Naive thymus-derived CD4-positive, alpha-beta T cell (primary cell): ENCODE measurements at regions not wholly inside any gene's neighbourhood (a gene's known extent, or its start where the extent isn't known, plus 50 kb on each side); places are given as distances from the start of the nearest gene placed in this dataset.

Experiments used
- ATAC-seq: fragments of 150-1000 bp; cut with Tn5 transposase; 2 replicates; pipeline ENCODE4 v1.10.0; 2021; ENCODE audit warnings: mild to moderate bottlenecking, moderate library complexity
- CTCF ChIA-PET: fragments of 350-600 bp; sonication (Branson Sonifier 250); formaldehyde crosslinking; loops from one replicate; lab custom pipeline; 2021; ENCODE audit warnings: antibody characterized with exemption; lab: Charles Lee
- POLR2A ChIA-PET: fragments of 350-600 bp; sonication (Branson Sonifier 250); formaldehyde crosslinking; loops from one replicate; lab custom pipeline; 2021; ENCODE audit warnings: antibody characterized with exemption, inconsistent platforms; lab: Charles Lee
- DNase-seq, 9 donors: peaks; one replicate each; pipeline versions ENCODE4 v3.0.0 to v3.0.0-alpha.2; 2020 to 2022; ENCODE audit warnings: mixed read lengths in 1 of 9
- H3K27ac ChIP-seq: one replicate; pipeline ENCODE4 v1.7.0; 2013; ENCODE audit warnings: mild to moderate bottlenecking, low read depth, low read length, moderate library complexity
- H3K27me3 ChIP-seq, 2 donors: one replicate each; pipeline ENCODE4 v1.7.0; 2013; ENCODE audit warnings: low read length in 2 of 2, mild to moderate bottlenecking in 2 of 2, moderate library complexity in 2 of 2; ENCODE audit not compliant: control insufficient read depth in 2 of 2, insufficient read depth in 2 of 2
- H3K36me3 ChIP-seq, 3 experiments: 1 replicate in 2 of 3; 2 replicates in 1 of 3; pipeline ENCODE4 v1.7.0; 2013; ENCODE audit warnings: low read length in 3 of 3, mild to moderate bottlenecking in 3 of 3, moderate library complexity in 1 of 3; ENCODE audit not compliant: insufficient read depth in 3 of 3, control insufficient read depth in 2 of 3
- H3K4me1 ChIP-seq, 2 donors: one replicate each; pipeline ENCODE4 v1.7.0; 2013; ENCODE audit warnings: low read length in 2 of 2, mild to moderate bottlenecking in 2 of 2, moderate library complexity in 1 of 2; ENCODE audit not compliant: control insufficient read depth in 2 of 2, insufficient read depth in 2 of 2
- H3K4me3 ChIP-seq: 2 replicates; pipeline ENCODE4 v1.7.0; 2013; ENCODE audit warnings: mild to moderate bottlenecking, low read length
- H3K9me3 ChIP-seq, 3 experiments: 1 replicate in 2 of 3; 2 replicates in 1 of 3; pipeline ENCODE4 v1.7.0; 2013; ENCODE audit warnings: low read length in 3 of 3; ENCODE audit not compliant: control insufficient read depth in 2 of 3
- H3K27ac Mint-ChIP-seq, 9 donors: one replicate each; pipeline ENCODE4 v1.8.0; 2020 to 2022; ENCODE audit warnings: mixed read lengths in 9 of 9, mild to moderate bottlenecking in 8 of 9, moderate library complexity in 5 of 9, inconsistent platforms in 2 of 9
- H3K27me3 Mint-ChIP-seq, 5 donors: one replicate each; pipeline ENCODE4 v1.8.0; 2021 to 2022; ENCODE audit warnings: mixed read lengths in 5 of 5, mild to moderate bottlenecking in 1 of 5
- H3K36me3 Mint-ChIP-seq, 5 donors: one replicate each; pipeline ENCODE4 v1.8.0; 2020 to 2022; ENCODE audit warnings: mixed read lengths in 5 of 5, mild to moderate bottlenecking in 3 of 5, inconsistent platforms in 1 of 5
- H3K4me1 Mint-ChIP-seq, 7 donors: one replicate each; pipeline ENCODE4 v1.8.0; 2020 to 2022; ENCODE audit warnings: mixed read lengths in 7 of 7, mild to moderate bottlenecking in 3 of 7, inconsistent platforms in 1 of 7
- H3K4me3 Mint-ChIP-seq, 10 donors: one replicate each; pipeline ENCODE4 v1.8.0; 2020 to 2022; ENCODE audit warnings: mild to moderate bottlenecking in 10 of 10, mixed read lengths in 10 of 10, moderate library complexity in 6 of 10, inconsistent platforms in 2 of 10
- H3K9me3 Mint-ChIP-seq, 11 donors: one replicate each; pipeline ENCODE4 v1.8.0; 2020 to 2022; ENCODE audit warnings: mixed read lengths in 11 of 11, mild to moderate bottlenecking in 4 of 11, inconsistent platforms in 1 of 11, moderate library complexity in 1 of 11
- intact Hi-C, 2 donors: fragments of 100-400 bp; cut with micrococcal nuclease; formaldehyde crosslinking; loops; one replicate each; pipeline ENCODE4 v1.15.1; 2023

DNA sequence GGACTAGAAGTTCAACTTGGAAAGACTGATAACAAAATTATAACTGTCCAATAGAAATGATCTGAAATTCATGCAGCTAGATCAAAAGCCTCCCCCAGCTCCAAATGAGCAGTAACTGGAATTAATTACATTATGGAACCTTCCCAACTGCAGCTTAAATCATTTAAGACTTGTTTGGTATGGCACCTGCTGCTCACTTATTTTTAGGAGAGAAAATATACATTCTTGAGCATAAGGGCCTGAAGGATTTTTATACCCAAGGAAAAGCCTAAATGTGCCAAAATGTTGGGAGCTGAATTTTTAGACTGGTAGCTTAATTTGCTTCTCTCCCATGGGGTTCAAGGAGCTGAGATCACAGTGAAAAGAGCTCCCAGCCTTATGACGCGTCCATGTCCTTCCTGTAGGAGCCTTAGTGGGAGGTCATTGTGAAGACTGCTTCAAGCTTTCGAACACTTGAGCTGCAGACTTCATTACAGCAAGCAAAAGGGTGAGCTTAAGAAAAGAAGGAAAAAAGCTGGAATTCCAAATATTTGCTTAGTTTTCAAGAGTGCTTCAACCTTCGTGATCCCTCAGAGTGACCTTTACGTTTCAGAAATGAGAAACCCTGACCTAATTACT is 276.0 kb downstream of the DMAC1 start:
- CTCF ChIA-PET = no interaction called here

GRCh38 chr9:7520396-7520795 is 279.2 kb downstream of the DMAC1 start:
- Histone ChIP-seq H3K4me3 (no peak overlapping the region), H3K36me3 (no peaks in the 10 kb centered on the region), H3K27me3 (no peaks in the 10 kb centered on the region), H3K9me3 (no peaks in the 10 kb centered on the region), H3K27ac (no peak overlapping the region), H3K4me1 (no peaks in the 10 kb centered on the region)
- intact Hi-C loops = no loop called here
- POLR2A ChIA-PET = no interaction called here
- Mint-ChIP-seq H3K36me3 (no peaks in the 10 kb centered on the region), H3K27me3 (peaks cover 8 to 38% (median 13%) of the 10 kb centered on the region in 5 donors), H3K27ac (no peak overlapping the region), H3K9me3 (no peaks in the 10 kb centered on the region), H3K4me1 (no peaks in the 10 kb centered on the region), H3K4me3 (no peak overlapping the region)
- DNase-seq (no peak), ATAC-seq (no peak)
- CTCF ChIA-PET = no interaction called here

More for the DNA sequence above, 276.0 kb downstream of the DMAC1 start:
- H3K4me1 Mint-ChIP-seq = no peaks in the 10 kb centered on the region
- H3K9me3 ChIP-seq = no peaks in the 10 kb centered on the region
- H3K36me3 Mint-ChIP-seq = no peaks in the 10 kb centered on the region
- no peak overlapping the region for H3K4me3 Mint-ChIP-seq
- intact Hi-C loops = no loop called here
- no peak for DNase-seq
- H3K9me3 Mint-ChIP-seq = no peaks in the 10 kb centered on the region
- ATAC-seq = no peak
- no peaks in the 10 kb centered on the region for H3K27me3 ChIP-seq
- H3K4me1 ChIP-seq = no peaks in the 10 kb centered on the region
- no peak overlapping the region for H3K27ac Mint-ChIP-seq
- H3K27me3 Mint-ChIP-seq = peaks cover 3 to 46% (median 14%) of the 10 kb centered on the region in 5 donors
- H3K4me3 ChIP-seq = no peak overlapping the region
- POLR2A ChIA-PET = no interaction called here
- no peaks in the 10 kb centered on the region for H3K36me3 ChIP-seq
- H3K27ac ChIP-seq = no peak overlapping the region

DNA sequence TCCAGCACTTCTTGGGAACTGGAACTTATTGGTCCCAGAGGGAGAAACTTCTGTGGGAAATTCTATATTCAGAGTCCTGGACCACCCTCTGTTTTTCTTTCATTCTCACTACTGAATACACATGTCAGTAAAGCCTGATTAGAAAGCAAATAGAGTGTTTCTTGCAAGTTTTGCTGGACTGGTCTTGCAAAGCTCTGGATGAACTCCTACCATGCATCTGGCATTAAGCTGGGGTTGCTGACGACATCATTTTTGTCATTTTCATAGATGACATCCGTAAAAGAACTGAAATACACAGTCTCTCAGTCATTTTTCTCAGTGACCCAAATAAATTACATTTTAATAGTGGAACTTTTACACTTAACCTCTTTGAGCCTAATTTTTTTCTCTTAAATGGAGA is 283.2 kb downstream of the DMAC1 start:
- Histone ChIP-seq H3K36me3 (no peaks in the 10 kb centered on the region), H3K4me1 (no peaks in the 10 kb centered on the region), H3K27ac (no peak overlapping the region), H3K9me3 (no peaks in the 10 kb centered on the region), H3K27me3 (no peaks in the 10 kb centered on the region), H3K4me3 (no peak overlapping the region)
- Mint-ChIP-seq H3K4me1 (no peaks in the 10 kb centered on the region), H3K27ac (no peak overlapping the region), H3K9me3 (no peaks in the 10 kb centered on the region), H3K4me3 (no peak overlapping the region), H3K27me3 (peaks cover 0 to 23% (median 14%) of the 10 kb centered on the region in 5 donors), H3K36me3 (no peaks in the 10 kb centered on the region)
- POLR2A ChIA-PET = no interaction called here
- ATAC-seq (no peak), DNase-seq (no peak)
- intact Hi-C loops = no loop called here
- CTCF ChIA-PET = no interaction called here

DNA sequence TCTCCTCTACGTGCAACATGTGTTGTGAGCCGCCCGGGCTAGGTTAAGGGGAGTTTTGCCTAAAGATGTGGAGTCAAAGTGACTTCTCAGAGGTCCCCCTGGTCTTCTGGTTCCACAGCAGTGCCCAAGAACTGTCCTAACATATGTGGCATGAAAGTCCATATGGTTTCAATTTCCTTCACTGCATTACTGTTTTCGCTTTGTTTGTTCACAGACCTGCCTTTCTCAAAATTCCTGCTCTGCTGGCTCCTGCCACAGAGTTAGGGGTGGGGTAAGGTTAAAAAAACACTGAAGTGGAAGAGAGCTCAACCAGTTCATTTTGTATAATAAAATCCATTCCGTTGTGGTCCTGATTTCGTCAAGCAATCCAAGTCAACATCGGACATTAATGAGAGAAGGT is 289.4 kb downstream of the DMAC1 start:
- H3K4me3 ChIP-seq = no peak overlapping the region
- H3K36me3 Mint-ChIP-seq = no peaks in the 10 kb centered on the region
- H3K9me3 ChIP-seq = no peaks in the 10 kb centered on the region
- no peaks in the 10 kb centered on the region for H3K4me1 ChIP-seq
- no peak overlapping the region for H3K27ac Mint-ChIP-seq
- ChIA-PET POLR2A (no interaction called here), CTCF (no interaction called here)
- intact Hi-C loops = no loop called here
- no peak for DNase-seq
- no peak overlapping the region for H3K4me3 Mint-ChIP-seq
- H3K4me1 Mint-ChIP-seq = no peaks in the 10 kb centered on the region
- H3K27ac ChIP-seq = no peak overlapping the region
- no peaks in the 10 kb centered on the region for H3K27me3 ChIP-seq
- no peak for ATAC-seq
- peaks cover 0 to 3% (median 0%) of the 10 kb centered on the region in 11 donors for H3K9me3 Mint-ChIP-seq
- peaks cover 4 to 24% (median 12%) of the 10 kb centered on the region in 5 donors for H3K27me3 Mint-ChIP-seq
- H3K36me3 ChIP-seq = no peaks in the 10 kb centered on the region

GRCh38 chr9:7509576-7510145 is 289.9 kb downstream of the DMAC1 start:
- ChIA-PET CTCF (no interaction called here), POLR2A (no interaction called here)
- H3K9me3 ChIP-seq = no peaks in the 10 kb centered on the region
- H3K27ac ChIP-seq = no peak overlapping the region
- ATAC-seq = no peak
- Mint-ChIP-seq H3K27ac (no peak overlapping the region), H3K36me3 (no peaks in the 10 kb centered on the region), H3K4me1 (no peaks in the 10 kb centered on the region), H3K27me3 (peaks cover 4 to 27% (median 12%) of the 10 kb centered on the region in 5 donors), H3K4me3 (no peak overlapping the region), H3K9me3 (peaks cover 0 to 3% (median 0%) of the 10 kb centered on the region in 11 donors)
- H3K4me3 ChIP-seq = no peak overlapping the region
- no peaks in the 10 kb centered on the region for H3K4me1 ChIP-seq
- intact Hi-C loops = no loop called here
- no peak for DNase-seq
- no peaks in the 10 kb centered on the region for H3K36me3 ChIP-seq
- no peaks in the 10 kb centered on the region for H3K27me3 ChIP-seq

- Mint-ChIP-seq H3K27ac (no peak overlapping the region), H3K9me3 (peaks cover 0 to 5% (median 0%) of the 10 kb centered on the region in 11 donors), H3K4me3 (no peak overlapping the region), H3K36me3 (no peaks in the 10 kb centered on the region), H3K4me1 (no peaks in the 10 kb centered on the region), H3K27me3 (peaks cover 1 to 27% (median 12%) of the 10 kb centered on the region in 5 donors)
- no peak for ATAC-seq
- H3K4me3 ChIP-seq = no peak overlapping the region
- POLR2A ChIA-PET = no interaction called here
- no peaks in the 10 kb centered on the region for H3K36me3 ChIP-seq
- intact Hi-C loops = no loop called here
- H3K4me1 ChIP-seq = no peaks in the 10 kb centered on the region
- H3K27me3 ChIP-seq = no peaks in the 10 kb centered on the region
- CTCF ChIA-PET = no interaction called here
- no peak for DNase-seq
- H3K9me3 ChIP-seq = no peaks in the 10 kb centered on the region
- H3K27ac ChIP-seq = no peak overlapping the region
Observed at GRCh38 chr9:7508516-7508915, 291.1 kb downstream of the DMAC1 start.
